ENCODE measurements at regions not wholly inside any gene's neighbourhood (a gene's known extent, or its start where the extent isn't known, plus 50 kb on each side); places are given as distances from the start of the nearest gene placed in this dataset.
"Not testable (repeated sequence)": the region's sequence is repeated elsewhere in the genome, so short reads cannot be mapped to it uniquely, and the experiment has no call there.

GRCh38 chr5:5857396-5857795, 434.9 kb downstream of the ICE1 start:
- Histone ChIP-seq H3K27ac (ENCODE audit: low read depth, low read length, poor library complexity, severe bottlenecking) (no peak overlapping the region), H2AFZ (ENCODE audit: low read length) (no peak overlapping the region), H3K4me1 (ENCODE audit: insufficient read depth, low read length, severe bottlenecking) (no peaks in the 10 kb centered on the region), H3K9me3 (ENCODE audit: low read length) (no peaks in the 10 kb centered on the region), H3K9me2 (ENCODE audit: low read depth, low read length) (no peaks in the 10 kb centered on the region), H3K36me3 (ENCODE audit: insufficient read depth, low read length) (no peaks in the 10 kb centered on the region), H3K79me2 (ENCODE audit: insufficient read depth, low read length) (no peaks in the 10 kb centered on the region), H3F3A (ENCODE audit: insufficient read depth, low read length) (no peaks in the 10 kb centered on the region), H4K20me1 (ENCODE audit: insufficient read depth, low read length) (no peaks in the 10 kb centered on the region), H3K9ac (ENCODE audit: low read length) (no peak overlapping the region), H3K27me3 (ENCODE audit: insufficient read depth, low read length) (no peaks in the 10 kb centered on the region), H3K4me3 (ENCODE audit: low read depth, low read length, poor library complexity, severe bottlenecking) (no peak overlapping the region), H3K4me2 (ENCODE audit: low read length) (no peak overlapping the region)
- TF ChIP-seq EZH2 (IDR thresholded peaks at IDR 0.05; ENCODE audit: borderline replicate concordance, low read length) (no peak), CTCF (IDR thresholded peaks at IDR 0.05; ENCODE audit: low read length) (no peak)

- Histone ChIP-seq H3F3A (ENCODE audit: insufficient read depth, low read length) (no peaks in the 10 kb centered on the region), H3K9me2 (ENCODE audit: low read depth, low read length) (no peaks in the 10 kb centered on the region), H3K79me2 (ENCODE audit: insufficient read depth, low read length) (no peaks in the 10 kb centered on the region), H3K4me2 (ENCODE audit: low read length) (no peak overlapping the region), H3K4me1 (ENCODE audit: insufficient read depth, low read length, severe bottlenecking) (no peaks in the 10 kb centered on the region), H3K27ac (ENCODE audit: low read depth, low read length, poor library complexity, severe bottlenecking) (no peak overlapping the region), H4K20me1 (ENCODE audit: insufficient read depth, low read length) (no peaks in the 10 kb centered on the region), H3K9me3 (ENCODE audit: low read length) (no peaks in the 10 kb centered on the region), H3K9ac (ENCODE audit: low read length) (no peak overlapping the region), H2AFZ (ENCODE audit: low read length) (no peak overlapping the region), H3K27me3 (ENCODE audit: insufficient read depth, low read length) (no peaks in the 10 kb centered on the region), H3K4me3 (ENCODE audit: low read depth, low read length, poor library complexity, severe bottlenecking) (no peak overlapping the region), H3K36me3 (ENCODE audit: insufficient read depth, low read length) (no peaks in the 10 kb centered on the region)
- TF ChIP-seq EZH2 (IDR thresholded peaks at IDR 0.05; ENCODE audit: borderline replicate concordance, low read length) (no peak), CTCF (IDR thresholded peaks at IDR 0.05; ENCODE audit: low read length) (no peak)
Observed at GRCh38 chr5:5854087-5854486, 431.6 kb downstream of the ICE1 start.

GRCh38 chr5:5838493-5838892, 416.0 kb downstream of the ICE1 start:
- H3K4me3 ChIP-seq (ENCODE audit: low read depth, low read length, poor library complexity, severe bottlenecking): no peak overlapping the region
- H2AFZ ChIP-seq (ENCODE audit: low read length): no peak overlapping the region
- H3K9ac ChIP-seq (ENCODE audit: low read length): no peak overlapping the region
- H3K4me2 ChIP-seq (ENCODE audit: low read length): no peak overlapping the region
- no peaks in the 10 kb centered on the region for H3K36me3 ChIP-seq (ENCODE audit: insufficient read depth, low read length)
- H3K9me3 ChIP-seq (ENCODE audit: low read length): no peaks in the 10 kb centered on the region
- no peak overlapping the region for H3K27ac ChIP-seq (ENCODE audit: low read depth, low read length, poor library complexity, severe bottlenecking)
- peaks cover 3% of the 10 kb centered on the region for H3K4me1 ChIP-seq (ENCODE audit: insufficient read depth, low read length, severe bottlenecking)
- no peak for TF ChIP-seq CTCF (IDR thresholded peaks at IDR 0.05; ENCODE audit: low read length)
- TF ChIP-seq EZH2 (IDR thresholded peaks at IDR 0.05; ENCODE audit: borderline replicate concordance, low read length): no peak
- H3K27me3 ChIP-seq (ENCODE audit: insufficient read depth, low read length): no peaks in the 10 kb centered on the region
- no peaks in the 10 kb centered on the region for H4K20me1 ChIP-seq (ENCODE audit: insufficient read depth, low read length)
- 0 out of 2 replicates have a peak, but pooled peaks cover 4% of the 10 kb centered on the region for H3F3A ChIP-seq (ENCODE audit: insufficient read depth, low read length)
- no peaks in the 10 kb centered on the region for H3K79me2 ChIP-seq (ENCODE audit: insufficient read depth, low read length)
- H3K9me2 ChIP-seq (ENCODE audit: low read depth, low read length): no peaks in the 10 kb centered on the region

- H3K79me2 ChIP-seq (ENCODE audit: insufficient read depth, low read length); H3K4me3 ChIP-seq (ENCODE audit: low read depth, low read length, poor library complexity, severe bottlenecking); H3F3A ChIP-seq (ENCODE audit: insufficient read depth, low read length); H2AFZ ChIP-seq (ENCODE audit: low read length); H3K36me3 ChIP-seq (ENCODE audit: insufficient read depth, low read length); H3K27me3 ChIP-seq (ENCODE audit: insufficient read depth, low read length); H3K4me2 ChIP-seq (ENCODE audit: low read length); H3K9me2 ChIP-seq (ENCODE audit: low read depth, low read length); H3K4me1 ChIP-seq (ENCODE audit: insufficient read depth, low read length, severe bottlenecking); H4K20me1 ChIP-seq (ENCODE audit: insufficient read depth, low read length); H3K9ac ChIP-seq (ENCODE audit: low read length); H3K9me3 ChIP-seq (ENCODE audit: low read length); H3K27ac ChIP-seq (ENCODE audit: low read depth, low read length, poor library complexity, severe bottlenecking): not testable (repeated sequence)
Observed at GRCh38 chr5:5831622-5832021, 409.1 kb downstream of the ICE1 start.
